GM19240 (cell line): ENCODE measurements at regions not wholly inside any gene's neighbourhood (a gene's known extent, or its start where the extent isn't known, plus 50 kb on each side); places are given as distances from the start of the nearest gene placed in this dataset.
"Not testable (repeated sequence)": the region's sequence is repeated elsewhere in the genome, so short reads cannot be mapped to it uniquely, and the experiment has no call there.

Source experiments
- DNase-seq: peaks from one replicate; pipeline ENCODE4 v3.0.0; 2011; ENCODE audit warnings: low spot score; ENCODE audit not compliant: insufficient read length

DNA sequence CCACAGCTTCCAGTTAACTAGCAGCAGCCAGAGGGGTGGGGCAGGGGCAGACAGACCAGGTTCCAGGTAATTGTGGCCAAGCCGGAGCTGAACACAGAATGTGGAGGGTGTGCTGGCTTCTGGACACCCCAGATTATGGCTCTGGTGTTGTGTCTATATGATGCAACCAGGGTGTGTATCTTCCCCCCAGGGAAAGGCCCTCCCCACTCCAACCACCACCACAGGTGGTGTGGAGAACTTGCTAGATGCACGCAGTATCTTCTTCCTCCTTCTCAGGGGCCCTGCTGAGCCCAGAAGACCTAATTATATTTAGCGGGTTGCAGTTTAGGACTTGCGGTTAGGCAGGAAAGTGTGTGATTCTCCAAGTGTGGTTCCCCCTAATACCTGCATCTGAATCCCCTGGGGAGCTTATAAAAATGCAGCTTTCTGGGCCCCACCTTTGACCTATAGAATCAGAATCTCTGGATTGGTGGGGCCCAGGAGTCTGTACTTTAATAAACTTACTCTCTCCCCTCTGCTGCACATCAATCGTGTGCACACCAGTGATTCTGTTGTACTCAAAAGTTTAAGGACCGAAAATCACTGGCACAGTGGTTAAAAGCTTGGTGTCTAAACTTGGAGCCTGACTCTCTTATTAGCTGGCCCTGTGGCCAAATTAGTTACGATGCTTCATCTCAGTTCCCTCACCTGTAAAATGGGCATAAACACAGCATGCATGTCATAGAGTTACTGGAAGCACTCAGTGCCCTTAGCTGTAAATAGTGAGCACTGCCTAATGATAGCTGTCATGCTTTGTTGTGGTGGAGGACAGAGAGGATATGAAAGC, 379.1 kb upstream of the PROK2 start:
- peak; percentile 67 for DNase-seq

DNA sequence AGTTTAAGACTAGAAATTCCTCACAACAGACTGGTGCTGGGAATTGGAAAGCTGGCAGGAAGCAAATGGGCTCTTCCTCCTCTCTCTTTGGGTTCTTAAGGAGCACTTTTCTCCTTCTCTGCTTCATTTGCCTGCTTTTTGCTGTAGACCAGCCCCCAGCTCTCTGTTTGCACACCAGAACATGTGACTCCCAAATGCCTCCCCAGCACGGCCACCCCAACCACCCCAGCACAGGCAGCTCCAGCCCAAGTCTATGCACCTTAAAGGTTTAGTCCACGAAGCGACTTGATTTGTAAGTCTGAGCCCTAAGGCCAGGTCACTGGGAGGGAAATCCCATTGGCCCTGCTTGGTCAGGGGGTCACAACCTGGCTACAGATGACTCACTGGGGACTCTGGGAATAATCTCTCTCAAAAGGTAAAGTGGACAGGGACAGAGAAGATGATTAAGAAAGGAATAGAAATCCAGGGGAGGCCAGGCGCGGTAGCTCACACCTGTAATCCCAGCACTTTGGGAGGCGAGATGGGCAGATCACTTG, 377.8 kb upstream of the PROK2 start:
- no peak for DNase-seq

DNA sequence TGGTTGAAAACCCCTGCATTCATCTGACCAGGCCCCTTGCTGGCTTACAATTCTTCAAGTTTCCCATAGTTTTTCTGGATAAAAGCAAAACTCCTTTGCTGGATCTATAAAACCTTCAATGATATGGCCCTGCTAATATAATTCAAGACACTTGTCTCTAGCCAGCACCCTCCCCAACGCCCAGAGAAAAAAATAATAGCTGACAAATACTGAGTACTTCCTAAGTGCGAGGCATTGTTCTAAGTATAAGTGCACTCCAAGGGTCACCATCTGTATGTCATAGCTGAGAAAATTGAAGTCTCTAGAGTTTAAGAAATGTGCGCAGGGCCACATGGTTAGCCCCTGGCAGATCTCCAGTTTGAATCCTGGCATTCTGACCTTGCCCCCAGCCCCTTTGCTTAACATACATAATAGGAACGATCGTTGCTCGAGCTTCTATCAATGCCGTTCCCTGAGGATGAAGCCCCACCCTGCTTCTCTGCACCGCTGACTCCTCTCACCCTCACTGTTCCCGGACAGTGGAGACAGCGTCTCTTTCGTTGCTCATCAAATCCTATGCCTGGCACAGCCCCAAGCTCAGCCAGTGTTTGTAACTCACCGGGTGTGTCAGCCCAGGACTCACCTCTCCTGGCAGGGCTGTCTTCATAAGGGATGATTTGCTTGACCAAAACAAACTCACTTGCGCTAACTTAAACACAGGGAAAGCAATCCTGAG, 377.1 kb upstream of the PROK2 start:
- DNase-seq = no peak

DNA sequence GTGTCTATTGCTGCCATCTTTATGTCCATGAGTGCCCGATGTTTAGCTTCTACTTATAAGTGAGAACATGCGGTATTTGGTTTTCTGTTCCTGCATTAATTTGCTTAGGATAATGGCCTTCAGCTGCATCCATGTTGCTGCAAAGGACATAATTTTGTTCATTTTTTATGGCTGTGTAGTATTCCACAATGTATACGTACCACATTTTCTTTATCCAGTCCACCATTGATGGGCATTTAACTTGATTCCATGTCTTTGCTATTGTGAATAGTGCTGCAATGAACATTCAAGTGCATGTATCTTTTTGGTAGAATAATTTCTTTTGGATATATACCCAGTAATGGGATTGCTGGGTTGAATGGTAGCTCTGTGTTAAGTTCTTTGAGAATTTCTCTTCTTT, 376.3 kb upstream of the PROK2 start:
- not testable (repeated sequence) for DNase-seq

DNA sequence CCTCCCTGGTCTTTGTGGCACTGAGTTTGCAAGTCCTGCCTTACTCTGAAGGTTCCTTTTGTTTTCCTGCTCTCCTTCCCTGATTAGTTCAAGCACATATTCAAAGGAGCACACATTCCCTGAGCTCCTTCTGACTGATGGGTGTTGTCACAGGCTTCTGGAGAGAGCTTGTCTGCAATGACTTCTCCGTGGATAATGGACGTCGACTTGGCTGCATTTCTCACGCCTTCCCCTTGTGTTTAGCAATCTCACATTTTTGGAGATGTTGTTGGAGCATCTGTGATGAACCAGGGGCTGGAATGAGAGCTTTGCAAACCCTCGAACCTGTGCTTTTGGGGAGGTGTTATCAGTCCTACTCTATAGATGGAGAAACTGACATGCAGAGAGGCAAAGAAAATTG, 375.4 kb upstream of the PROK2 start:
- DNase-seq = no peak

DNA sequence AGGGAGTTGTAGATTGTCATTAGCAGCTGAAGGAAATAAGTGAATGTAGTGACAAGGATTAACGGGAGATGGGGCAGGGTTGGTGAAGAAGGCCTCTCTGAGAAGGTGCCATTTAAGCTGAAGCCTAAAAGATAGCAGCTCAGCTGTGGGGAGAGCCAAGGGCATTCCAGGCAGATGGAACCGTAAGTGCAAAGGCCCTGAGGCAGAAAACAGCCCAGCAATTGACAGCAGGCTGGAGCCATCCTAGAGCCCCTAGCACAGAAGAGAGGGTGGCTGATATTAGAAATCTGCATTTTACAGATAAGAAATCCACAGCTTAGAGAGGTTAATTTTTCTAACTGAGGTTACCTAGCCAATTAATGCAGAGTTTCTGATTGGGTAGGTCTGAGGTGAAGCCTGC, 374.5 kb upstream of the PROK2 start:
- DNase-seq = no peak

DNA sequence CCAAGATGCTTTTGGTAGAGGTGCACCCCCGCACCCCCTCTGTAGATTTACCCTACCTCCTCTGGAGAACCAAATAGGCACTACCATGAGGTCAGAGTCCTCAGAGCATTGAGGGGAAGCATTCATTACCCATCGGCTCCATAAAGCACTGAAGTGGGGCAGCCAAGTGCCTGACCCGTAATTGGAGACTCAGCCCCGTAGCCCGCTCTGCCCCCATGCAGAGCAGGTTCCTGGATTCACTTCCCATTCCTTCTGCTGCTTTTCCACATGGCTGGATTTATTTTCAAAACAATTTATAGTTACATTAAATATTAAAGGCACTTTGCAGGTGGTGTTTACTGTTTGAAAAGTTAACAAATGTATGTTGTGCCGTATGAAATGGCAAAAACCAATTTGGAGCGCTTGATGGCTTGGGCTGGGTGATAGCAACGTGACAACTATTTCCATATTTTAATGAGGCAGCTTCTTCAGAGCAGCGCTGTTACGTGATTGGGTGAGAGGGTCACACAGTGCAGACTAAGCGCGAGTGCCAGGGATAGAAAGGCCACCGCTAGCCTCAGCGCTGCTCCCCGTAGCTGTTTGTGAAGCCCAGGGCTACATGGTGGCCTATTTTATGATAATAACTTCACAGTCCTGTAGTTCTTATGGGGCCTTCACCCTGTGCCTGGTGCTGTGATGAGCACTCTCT, 373.8 kb upstream of the PROK2 start:
- no peak for DNase-seq

DNA sequence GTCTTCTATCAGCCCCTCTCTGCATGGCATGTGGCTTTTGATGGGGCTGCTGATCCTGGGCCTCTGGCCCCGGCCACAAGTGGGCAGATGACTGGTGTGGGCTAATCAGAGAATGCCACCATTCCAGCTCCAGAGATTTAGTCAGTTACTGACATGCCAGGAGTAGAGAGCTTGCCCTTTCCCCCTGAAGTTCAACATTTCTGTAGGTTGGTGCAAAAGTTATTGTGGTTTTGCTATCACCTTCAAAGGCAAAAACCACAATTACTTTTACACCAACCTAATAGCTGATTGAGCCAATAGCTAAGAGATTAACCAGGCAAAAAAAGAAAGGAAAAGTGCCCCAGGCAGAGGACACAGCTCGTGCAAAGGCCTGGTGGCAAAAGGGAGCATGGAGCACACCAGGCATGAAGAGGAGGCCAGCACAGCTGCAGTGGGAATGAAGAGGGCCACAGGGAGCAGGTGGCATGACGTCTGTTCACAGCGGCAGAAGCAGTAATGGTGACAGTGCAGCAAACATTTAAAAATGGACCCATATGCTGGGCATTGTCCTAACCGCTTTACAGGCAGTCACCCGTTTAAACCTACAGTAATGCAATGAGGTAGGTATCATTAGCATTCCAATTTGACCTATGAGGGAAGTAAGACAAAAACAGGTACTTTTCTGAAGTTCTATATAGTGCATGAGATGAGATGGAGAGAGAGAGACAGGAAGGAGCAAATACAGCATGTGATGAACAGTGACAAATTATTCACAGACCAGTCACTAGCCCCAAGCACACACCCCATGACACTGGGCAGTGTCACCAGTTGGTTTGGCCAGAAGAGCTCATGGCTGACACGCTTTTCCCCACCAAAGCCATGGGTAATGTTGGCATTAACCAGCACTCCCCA, 373.0 kb upstream of the PROK2 start:
- no peak for DNase-seq

DNA sequence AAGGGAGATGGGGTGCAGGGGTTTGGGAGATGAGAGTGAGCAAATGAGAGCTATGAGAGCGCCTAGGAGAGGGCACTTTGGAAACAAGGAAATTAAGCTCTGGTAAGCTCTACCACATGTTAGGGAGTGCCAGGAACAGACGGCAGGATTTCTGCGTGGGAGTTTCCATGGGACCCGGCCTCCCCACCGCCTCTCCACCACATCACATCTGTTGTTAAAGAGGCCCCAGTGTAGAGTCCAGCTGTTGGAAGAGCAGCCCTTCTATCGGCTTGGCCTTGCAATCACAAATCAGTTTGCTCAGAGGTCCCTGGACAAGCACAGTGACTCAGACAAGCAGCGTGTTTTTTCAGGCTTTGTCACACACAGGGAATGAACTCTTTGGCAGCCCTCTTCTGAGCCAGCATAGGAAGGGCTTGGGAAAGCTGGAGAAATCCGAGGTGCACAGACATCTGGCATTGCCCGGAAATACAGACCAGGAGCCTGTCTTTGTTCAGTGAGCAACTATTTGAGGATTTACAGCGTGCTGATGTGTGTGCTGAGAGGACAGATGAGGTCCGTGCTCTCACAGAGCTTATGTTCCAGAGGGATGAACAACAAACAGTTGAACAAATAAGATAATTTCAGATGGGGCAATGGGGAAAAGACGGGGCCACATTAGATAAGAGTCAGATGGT, 370.6 kb upstream of the PROK2 start:
- DNase-seq = no peak

DNA sequence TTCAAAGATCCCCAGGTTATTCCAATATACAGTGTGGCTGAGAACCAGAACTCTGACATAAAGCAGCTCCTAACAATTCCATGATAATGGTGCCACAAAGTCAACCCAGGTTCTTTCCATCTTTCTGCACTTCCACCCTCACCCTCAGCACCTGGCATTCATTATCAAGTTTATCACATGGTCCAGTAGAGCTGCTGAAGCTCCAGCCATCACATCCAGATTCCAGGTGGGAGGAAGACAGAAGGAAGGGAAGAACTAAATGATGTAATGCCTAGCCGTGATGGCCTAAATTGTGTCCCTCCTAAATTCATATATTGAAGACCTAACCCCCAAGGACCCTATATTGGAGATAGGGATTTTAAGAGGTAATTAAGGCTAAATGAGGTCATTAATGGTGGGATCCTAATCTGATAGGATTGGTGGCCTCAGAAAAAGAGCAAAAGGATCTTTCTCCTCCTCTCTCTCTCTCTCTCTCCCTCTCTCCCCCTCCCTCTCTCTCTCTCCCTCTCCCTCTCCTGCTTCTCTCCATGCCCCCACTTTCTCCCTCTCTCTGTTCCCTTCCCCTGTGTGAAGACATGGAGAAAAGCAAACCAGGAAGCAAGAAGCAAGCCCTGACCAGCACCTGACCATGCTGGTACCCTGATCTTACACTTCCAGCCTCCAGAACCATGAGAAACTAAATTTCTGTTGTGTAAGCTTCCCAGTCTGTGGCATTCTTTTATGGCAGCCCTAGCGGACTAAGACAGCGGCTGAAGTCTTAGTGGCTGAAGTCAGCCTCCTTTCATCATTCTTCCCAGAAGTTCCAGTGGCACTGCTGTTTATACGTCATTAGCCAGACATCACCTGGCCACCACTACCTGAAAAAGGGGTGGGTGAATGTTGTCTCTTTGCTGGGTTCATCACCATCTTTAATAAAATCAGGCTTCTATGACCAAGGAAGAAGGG, 369.7 kb upstream of the PROK2 start:
- no peak for DNase-seq

DNA sequence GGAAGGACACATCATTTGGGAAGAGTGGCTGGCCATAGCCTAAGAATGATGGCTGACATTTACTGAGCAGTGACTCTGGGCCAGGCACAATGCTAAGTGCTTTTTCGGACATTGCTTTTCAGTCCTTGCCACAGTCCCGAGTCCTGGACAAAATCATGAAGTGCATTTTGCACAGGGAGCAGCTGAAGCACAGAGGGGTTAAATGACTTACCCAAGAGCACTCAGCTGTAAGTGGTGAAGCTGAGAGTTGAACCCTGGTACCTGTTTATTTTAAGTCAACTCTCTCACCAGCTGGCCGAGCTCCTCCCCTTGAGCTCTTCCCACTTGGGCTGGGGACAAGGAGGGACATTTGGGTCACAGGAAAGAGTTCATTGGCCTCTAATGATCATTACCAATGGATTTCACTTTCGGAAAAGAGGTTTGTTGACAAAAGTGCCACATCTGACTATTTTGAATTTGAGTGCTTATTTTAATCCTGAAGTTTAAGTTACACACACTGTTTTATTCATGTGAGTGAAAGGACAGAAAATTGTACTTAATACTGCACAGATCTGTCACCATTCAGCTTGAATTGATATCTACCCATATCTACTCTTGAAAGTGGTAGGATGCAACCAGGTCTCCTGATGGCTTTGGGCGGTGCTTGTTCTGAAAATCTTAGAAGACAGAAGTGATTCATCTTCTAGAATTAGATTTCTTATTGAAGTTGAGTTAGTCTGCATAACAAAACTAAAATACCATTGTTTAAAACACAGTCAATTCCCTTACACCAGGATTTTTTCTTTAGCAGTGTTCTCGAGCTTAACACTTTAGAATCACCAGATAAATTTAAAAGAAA, 368.7 kb upstream of the PROK2 start:
- DNase-seq = no peak

DNA sequence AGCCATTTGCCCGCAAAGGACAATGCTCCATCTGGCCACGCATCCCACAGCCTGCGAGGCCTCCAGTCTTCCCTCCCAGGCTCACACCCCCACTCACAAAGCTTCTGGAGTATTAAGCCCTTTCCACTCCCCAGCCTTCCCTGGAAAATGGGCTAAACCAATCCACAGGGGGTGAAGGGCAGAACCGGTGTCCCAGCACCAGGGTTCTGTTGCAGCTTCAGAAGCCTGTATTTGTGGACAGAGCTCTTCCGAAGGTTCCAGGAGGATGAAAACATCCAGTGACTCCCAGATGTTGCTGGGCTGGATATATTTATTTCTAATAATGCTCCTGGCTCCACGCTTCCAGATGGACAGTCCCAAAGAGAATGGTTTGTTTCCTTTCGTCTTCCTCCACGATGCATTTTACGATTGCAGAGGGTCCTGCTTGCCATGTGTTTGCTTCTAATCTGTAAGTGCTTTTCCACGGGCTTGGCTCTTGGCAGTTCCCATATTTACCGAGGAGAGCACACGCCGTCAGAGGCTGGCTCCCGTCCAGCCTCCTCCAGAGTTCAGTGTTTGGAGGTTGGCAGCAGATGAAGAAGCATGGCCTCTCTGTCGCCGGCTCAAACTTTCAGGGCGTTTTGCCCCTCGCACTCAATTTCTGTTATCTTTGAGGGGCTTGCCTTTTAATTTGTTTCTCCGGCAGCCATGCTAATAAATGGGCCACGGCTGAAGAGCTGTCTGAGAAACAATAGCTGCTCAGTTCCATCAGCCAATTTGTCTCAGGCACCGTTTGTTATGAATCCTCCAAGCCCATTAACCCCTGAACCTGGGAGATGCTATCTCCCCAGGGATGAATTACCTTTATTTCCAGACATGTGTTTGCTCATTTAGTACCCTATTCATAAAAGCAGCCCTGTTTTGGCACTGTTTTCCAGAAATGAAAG, 367.9 kb upstream of the PROK2 start:
- DNase-seq = no peak

DNA sequence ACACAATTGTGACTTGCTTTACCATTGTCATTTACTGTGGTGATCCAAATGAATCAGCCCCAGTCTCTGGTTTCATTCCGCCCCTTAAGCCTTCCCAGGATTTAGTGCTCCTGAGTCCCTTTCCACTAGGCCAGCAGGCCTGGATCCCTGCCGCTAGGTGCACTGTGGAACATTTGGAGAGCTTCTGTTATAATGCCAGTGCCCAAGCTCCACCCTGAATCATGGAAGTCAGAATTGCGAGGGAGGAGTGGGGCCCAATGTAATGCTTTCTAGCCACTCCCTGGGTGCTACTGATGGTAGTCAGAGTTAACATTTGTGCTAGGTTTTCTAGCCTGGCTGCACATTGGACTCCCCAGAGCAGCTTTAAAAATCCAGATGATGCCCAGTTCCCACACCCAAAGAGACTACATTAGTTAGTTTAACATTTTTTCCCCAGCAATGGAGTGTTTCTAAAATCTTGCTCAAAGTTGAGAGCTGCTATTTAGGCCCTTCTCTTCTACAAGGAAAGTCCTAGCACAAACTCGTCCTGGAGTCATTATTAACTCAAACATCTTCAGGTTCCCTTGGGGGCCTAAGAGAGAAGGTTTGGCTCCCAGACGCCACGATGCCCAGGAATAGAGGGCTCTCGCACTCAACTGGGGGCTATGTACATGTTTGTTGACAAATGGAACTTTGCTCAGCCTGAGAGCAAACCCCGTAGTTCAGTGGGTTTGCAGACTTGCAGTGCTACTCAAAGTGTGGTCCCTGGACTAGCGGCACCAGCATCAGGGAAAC, 366.7 kb upstream of the PROK2 start:
- DNase-seq = no peak

DNA sequence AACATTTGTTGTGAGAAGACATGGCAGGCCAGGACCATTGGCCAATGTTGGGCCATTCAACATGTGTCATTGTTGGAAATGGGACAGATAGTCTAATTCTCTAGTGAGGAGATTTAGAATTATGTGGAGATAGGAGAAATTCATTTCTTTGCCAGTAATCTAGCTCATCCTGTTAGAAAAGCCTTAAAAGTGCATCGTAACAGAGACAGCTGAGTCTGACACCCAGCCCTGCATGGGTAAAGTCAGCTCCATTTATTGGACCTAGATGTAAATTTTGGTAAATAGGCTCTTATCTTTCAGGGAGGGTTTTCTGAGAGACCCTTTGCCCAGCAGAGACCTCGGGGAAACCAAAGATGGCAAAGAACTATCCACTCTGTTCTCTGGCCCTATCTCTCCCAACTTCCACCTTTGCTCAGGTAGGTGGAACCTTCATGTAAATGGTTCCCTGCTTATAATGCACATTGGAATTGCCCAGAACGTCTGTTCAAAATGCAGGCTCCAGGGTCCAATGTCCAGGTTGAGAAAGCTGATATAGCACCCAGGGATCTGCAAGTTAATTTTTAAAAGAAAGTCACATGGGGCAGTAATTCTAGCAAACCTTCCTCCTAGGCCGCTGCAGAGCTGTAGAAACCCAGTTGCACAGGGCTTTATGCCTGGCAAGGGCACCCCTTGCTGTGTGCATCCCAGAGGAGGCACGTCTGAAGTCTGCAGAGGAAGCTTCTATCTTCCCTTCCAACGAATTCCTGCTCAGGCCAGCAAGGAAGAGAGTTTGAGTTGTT, 365.9 kb upstream of the PROK2 start:
- DNase-seq = no peak

DNA sequence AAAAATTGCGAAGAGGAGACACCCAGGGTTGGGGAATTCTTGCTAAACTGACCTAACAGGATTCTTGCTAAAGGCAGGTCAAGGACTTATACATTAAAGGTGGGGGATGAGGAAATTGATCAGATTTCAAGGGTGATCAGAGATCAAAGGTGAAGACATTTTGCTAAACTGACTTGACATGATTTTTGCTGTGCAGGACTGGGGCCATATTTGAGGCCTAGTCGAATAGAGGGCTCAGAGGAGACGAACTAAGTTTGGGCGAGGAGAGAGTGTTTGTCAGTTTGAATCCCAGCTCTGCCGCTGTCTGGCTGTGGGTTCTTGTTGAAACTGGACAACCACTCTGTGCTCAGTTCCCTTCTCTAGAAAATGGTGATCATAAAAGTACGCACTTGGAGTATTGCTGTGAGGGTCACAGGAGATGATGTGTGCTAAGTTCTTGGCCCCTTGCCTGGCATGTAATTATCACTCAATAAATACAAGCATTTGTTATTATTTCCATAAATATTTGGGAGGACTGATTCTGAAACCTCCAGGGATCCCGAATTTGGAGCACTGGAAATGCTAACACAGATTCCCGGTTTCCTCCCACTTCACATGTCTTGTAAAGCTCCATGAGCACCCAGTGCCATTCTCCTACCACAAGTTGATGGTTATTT, 364.8 kb upstream of the PROK2 start:
- DNase-seq = no peak
